ENCODE measurements at regions not wholly inside any gene's neighbourhood (a gene's known extent, or its start where the extent isn't known, plus 50 kb on each side); places are given as distances from the start of the nearest gene placed in this dataset.

DNA sequence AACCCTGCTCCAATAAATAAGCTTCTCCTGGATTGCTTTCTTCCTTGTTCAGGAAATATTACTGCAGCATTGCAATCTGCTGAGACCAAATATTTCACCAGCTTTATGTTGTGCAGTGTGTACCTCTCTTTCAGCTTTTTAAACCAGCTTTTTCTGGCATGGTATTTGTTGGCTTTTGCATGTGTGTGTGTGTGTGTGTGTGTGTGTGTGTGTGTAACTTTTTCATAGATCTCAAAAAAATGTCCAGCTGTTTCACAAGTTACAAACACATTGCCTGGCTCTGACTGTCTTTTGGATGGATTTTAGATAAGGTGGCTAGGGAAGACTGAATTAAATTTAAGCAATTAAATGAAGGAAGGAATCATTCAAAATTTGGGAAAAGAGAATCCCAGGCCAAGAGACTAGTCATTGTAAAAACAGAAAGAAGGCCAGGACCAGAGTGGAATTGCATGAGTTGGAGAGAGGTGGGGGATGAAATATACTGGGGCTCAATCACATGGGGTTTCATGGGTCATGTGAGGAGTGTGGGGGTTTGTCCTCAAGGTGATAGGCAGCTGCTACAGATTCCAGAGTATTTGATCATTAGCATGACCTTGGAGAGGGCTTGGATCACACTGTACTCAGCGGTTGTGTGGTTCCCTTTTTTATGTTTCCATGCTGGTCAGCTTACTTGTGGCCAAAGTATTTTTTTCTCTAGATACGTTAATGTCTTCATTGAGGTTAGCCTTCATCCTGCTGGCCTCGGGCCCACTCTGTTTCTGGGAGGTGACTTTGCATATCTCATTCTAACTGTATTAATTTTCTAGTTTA, 357.7 kb upstream of the BOD1L1 start:
- TF ChIP-seq, protein P1, sequence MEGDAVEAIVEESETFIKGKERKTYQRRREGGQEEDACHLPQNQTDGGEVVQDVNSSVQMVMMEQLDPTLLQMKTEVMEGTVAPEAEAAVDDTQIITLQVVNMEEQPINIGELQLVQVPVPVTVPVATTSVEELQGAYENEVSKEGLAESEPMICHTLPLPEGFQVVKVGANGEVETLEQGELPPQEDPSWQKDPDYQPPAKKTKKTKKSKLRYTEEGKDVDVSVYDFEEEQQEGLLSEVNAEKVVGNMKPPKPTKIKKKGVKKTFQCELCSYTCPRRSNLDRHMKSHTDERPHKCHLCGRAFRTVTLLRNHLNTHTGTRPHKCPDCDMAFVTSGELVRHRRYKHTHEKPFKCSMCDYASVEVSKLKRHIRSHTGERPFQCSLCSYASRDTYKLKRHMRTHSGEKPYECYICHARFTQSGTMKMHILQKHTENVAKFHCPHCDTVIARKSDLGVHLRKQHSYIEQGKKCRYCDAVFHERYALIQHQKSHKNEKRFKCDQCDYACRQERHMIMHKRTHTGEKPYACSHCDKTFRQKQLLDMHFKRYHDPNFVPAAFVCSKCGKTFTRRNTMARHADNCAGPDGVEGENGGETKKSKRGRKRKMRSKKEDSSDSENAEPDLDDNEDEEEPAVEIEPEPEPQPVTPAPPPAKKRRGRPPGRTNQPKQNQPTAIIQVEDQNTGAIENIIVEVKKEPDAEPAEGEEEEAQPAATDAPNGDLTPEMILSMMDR (IDR thresholded peaks at IDR 0.05), result no peak
- TF ChIP-seq POLR2AphosphoS5 (IDR thresholded peaks at IDR 0.05; ENCODE audit: low read depth, low read length), result no peak
- TF ChIP-seq, protein P2, sequence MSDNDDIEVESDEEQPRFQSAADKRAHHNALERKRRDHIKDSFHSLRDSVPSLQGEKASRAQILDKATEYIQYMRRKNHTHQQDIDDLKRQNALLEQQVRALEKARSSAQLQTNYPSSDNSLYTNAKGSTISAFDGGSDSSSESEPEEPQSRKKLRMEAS (IDR thresholded peaks at IDR 0.05; ENCODE audit: low read depth), result no peak
- TF ChIP-seq, protein P3, sequence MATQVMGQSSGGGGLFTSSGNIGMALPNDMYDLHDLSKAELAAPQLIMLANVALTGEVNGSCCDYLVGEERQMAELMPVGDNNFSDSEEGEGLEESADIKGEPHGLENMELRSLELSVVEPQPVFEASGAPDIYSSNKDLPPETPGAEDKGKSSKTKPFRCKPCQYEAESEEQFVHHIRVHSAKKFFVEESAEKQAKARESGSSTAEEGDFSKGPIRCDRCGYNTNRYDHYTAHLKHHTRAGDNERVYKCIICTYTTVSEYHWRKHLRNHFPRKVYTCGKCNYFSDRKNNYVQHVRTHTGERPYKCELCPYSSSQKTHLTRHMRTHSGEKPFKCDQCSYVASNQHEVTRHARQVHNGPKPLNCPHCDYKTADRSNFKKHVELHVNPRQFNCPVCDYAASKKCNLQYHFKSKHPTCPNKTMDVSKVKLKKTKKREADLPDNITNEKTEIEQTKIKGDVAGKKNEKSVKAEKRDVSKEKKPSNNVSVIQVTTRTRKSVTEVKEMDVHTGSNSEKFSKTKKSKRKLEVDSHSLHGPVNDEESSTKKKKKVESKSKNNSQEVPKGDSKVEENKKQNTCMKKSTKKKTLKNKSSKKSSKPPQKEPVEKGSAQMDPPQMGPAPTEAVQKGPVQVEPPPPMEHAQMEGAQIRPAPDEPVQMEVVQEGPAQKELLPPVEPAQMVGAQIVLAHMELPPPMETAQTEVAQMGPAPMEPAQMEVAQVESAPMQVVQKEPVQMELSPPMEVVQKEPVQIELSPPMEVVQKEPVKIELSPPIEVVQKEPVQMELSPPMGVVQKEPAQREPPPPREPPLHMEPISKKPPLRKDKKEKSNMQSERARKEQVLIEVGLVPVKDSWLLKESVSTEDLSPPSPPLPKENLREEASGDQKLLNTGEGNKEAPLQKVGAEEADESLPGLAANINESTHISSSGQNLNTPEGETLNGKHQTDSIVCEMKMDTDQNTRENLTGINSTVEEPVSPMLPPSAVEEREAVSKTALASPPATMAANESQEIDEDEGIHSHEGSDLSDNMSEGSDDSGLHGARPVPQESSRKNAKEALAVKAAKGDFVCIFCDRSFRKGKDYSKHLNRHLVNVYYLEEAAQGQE (IDR thresholded peaks at IDR 0.05; ENCODE audit: low read depth, low read length), result no peak
- TF ChIP-seq, protein P4, sequence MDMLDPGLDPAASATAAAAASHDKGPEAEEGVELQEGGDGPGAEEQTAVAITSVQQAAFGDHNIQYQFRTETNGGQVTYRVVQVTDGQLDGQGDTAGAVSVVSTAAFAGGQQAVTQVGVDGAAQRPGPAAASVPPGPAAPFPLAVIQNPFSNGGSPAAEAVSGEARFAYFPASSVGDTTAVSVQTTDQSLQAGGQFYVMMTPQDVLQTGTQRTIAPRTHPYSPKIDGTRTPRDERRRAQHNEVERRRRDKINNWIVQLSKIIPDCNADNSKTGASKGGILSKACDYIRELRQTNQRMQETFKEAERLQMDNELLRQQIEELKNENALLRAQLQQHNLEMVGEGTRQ (IDR thresholded peaks at IDR 0.05; ENCODE audit: borderline replicate concordance, low read depth, low read length), result no peak
- no peak for TF ChIP-seq EP300 (IDR thresholded peaks at IDR 0.05; ENCODE audit: borderline replicate concordance in 1 of 2, low read depth in 1 of 2, low read length in 1 of 2)
- no peak for TF ChIP-seq EZH2phosphoT487 (IDR thresholded peaks at IDR 0.05; ENCODE audit: borderline replicate concordance, low read depth)
- TF ChIP-seq, protein P5, sequence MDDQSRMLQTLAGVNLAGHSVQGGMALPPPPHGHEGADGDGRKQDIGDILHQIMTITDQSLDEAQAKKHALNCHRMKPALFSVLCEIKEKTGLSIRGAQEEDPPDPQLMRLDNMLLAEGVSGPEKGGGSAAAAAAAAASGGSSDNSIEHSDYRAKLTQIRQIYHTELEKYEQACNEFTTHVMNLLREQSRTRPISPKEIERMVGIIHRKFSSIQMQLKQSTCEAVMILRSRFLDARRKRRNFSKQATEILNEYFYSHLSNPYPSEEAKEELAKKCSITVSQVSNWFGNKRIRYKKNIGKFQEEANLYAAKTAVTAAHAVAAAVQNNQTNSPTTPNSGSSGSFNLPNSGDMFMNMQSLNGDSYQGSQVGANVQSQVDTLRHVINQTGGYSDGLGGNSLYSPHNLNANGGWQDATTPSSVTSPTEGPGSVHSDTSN (IDR thresholded peaks at IDR 0.05), result no peak

All from SK-N-SH (cell line).